ENCODE measurements at regions not wholly inside any gene's neighbourhood (a gene's known extent, or its start where the extent isn't known, plus 50 kb on each side); places are given as distances from the start of the nearest gene placed in this dataset.
"Not testable (repeated sequence)": the region's sequence is repeated elsewhere in the genome, so short reads cannot be mapped to it uniquely, and the experiment has no call there.

DNA sequence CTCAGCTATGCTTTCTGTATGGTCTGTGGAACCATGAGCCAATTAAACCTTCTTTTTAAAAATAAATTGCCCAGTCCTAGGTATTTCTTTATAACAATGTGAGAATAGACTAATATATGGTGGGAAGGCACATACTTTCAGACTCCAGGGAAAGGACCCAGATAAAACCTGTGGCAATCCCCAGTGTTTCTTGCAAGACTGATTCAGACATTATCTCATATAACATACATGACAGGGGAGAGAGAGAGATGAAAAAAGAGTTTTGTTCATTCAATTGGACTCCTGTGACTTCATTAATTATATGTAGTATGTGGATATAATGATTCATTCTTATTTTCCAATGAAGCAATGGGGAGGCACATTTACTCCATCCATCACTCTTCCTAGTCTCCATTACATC lies 291.4 kb upstream of the PRKX start:
- no peak overlapping the region for H3K27ac Mint-ChIP-seq
- no peak for ATAC-seq (replicated peaks in 1 of 2)
- H3K4me3 Mint-ChIP-seq, result no peak overlapping the region
- no peaks in the 10 kb centered on the region for H3K36me3 Mint-ChIP-seq (ENCODE audit: insufficient read depth in 2 of 2)
- H3K4me1 Mint-ChIP-seq (ENCODE audit: low read depth), result no peaks in the 10 kb centered on the region
- H3K27me3 Mint-ChIP-seq (ENCODE audit: low read depth), result no peaks in the 10 kb centered on the region
- DNase-seq, result no peak
- H3K9me3 Mint-ChIP-seq, result peaks cover 0 to 2% of the 10 kb centered on the region in 2 donors

DNA sequence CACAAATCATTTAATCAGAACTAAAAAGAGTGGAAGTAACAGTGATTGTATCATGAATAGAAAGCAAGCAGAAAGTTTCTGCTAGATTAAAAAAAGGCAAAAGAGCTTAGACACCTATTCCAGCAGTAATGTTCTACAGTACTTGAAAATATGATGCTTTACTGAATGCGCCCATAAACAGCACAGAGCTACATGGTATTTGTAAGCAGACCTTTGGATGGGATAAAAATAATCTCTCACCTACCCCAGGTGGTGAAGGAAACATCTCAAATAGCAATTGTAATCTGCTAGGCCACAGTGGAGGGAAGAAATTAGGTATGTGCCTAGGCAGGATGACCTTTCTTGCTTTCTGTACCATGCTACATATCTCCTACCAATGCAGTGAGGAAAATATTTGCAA lies 280.9 kb upstream of the PRKX start:
- Mint-ChIP-seq H3K27me3 (ENCODE audit: low read depth) (no peaks in the 10 kb centered on the region), H3K4me1 (ENCODE audit: low read depth) (no peaks in the 10 kb centered on the region), H3K36me3 (ENCODE audit: insufficient read depth in 2 of 2) (no peaks in the 10 kb centered on the region), H3K27ac (no peak overlapping the region), H3K4me3 (no peak overlapping the region), H3K9me3 (peaks cover 0 to 6% of the 10 kb centered on the region in 2 donors)
- ATAC-seq (replicated peaks in 1 of 2) (peak in 1 of 2 donors; percentile 65), DNase-seq (no peak)

DNA sequence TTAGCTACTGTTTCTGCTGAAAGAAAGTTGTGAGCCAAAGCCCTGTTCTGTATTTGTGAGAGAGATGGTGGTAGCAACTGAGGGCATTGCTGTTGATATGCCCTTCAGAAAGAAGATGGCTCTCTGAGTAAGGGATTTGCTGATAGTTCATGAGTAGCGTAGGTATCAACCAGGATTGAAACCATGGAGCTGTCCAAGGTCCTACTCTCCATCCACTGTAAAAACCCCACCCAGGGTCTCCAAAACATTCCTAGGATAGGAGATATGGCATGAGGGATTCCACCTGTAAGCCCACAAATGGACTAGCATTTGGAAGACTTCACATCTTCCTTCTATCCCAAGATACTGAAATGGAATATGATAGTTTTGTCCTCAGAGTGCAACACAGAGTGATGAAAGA lies 277.1 kb upstream of the PRKX start:
- ATAC-seq (replicated peaks in 1 of 2), result no peak
- no peaks in the 10 kb centered on the region for H3K36me3 Mint-ChIP-seq (ENCODE audit: insufficient read depth in 2 of 2)
- H3K27ac Mint-ChIP-seq, result no peak overlapping the region
- DNase-seq, result no peak
- no peaks in the 10 kb centered on the region for H3K4me1 Mint-ChIP-seq (ENCODE audit: low read depth)
- no peak overlapping the region for H3K4me3 Mint-ChIP-seq
- no peaks in the 10 kb centered on the region for H3K27me3 Mint-ChIP-seq (ENCODE audit: low read depth)
- H3K9me3 Mint-ChIP-seq, result peaks cover 0 to 6% of the 10 kb centered on the region in 2 donors

DNA sequence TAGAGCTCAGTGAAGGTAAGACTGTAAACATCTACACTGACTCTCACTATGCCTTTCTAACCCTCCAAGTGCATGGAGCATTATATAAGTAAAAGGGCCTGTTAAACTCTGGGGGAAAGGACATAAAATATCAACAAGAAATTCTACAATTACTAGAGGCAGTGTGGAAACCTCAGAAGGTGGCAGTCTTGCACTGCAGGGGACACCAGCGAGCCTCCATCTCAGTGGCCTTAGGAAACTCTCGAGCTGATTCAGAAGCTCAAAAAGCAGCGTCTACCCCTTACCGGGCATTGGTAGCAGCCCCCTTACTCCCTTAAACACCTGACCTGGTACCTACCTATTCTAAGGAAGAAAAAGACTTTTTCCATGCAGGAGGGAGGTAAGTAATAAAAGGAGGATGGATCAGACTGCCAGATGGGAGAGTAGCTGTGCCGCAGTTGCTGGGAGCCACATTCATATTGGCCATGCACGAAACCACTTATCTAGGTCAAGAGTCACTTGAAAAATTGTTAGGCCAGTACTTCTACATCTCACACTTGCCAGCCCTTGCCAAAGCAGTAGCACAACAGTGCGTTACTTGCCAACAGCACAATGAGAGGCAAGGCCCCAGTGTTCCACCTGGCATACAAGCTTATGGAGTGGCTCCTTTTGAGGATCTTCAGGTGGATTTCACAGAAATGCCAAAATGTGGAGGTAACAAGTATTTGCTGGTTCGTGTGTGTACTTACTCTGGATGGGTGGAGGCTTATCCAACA lies 258.8 kb upstream of the PRKX start:
- not testable (repeated sequence) for H3K4me3 Mint-ChIP-seq; H3K4me1 Mint-ChIP-seq (ENCODE audit: low read depth); DNase-seq; H3K27me3 Mint-ChIP-seq (ENCODE audit: low read depth); H3K27ac Mint-ChIP-seq; ATAC-seq (replicated peaks in 1 of 2); H3K36me3 Mint-ChIP-seq (ENCODE audit: insufficient read depth in 2 of 2); H3K9me3 Mint-ChIP-seq

DNA sequence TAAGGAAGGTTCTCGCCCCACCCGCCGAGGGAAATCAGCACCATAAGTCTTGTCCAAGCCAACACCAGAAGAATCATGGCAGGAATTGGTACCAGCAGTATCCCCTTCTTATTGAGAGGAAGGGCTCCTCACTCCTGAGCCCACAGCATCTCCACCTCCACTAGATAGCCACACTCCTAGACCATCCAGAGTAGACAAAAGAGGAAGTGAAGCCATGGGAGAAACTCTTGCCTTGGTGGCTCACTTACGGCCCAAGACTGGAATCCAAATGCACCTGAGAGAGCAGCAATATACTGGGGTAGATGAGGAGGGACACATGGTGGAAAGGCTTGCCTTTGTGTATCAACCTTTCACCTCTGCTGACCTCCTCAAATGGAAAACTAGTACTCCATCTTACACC lies 255.3 kb upstream of the PRKX start:
- no peak for DNase-seq
- H3K4me3 Mint-ChIP-seq, result no peak overlapping the region
- no peaks in the 10 kb centered on the region for H3K9me3 Mint-ChIP-seq
- H3K27ac Mint-ChIP-seq, result no peak overlapping the region
- peaks cover 7% of the 10 kb centered on the region for H3K27me3 Mint-ChIP-seq (ENCODE audit: low read depth)
- no peak for ATAC-seq (replicated peaks in 1 of 2)
- no peaks in the 10 kb centered on the region for H3K36me3 Mint-ChIP-seq (ENCODE audit: insufficient read depth in 2 of 2)
- no peaks in the 10 kb centered on the region for H3K4me1 Mint-ChIP-seq (ENCODE audit: low read depth)

DNA sequence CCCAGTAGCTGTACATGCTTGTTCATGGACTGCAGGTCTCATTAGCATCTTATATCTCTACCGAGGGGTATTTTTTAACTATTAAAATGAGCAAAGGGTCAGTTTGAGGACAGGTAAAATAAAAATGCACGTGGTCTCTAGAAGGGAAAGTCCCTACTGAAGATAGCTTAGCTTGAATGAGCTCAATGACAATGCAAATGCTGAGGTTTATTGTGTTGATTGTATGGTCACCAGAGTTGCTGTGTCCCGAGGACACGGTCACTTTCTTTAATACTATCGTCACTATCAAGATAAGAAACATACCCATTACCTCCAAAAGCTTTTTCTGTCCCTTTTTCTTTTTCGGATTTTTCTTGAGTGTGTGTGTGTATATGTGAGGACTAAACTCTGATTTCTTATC lies 250.5 kb upstream of the PRKX start:
- ATAC-seq (replicated peaks in 1 of 2), result no peak
- peaks cover 8% of the 10 kb centered on the region for H3K4me1 Mint-ChIP-seq (ENCODE audit: low read depth)
- no peak for DNase-seq
- H3K36me3 Mint-ChIP-seq (ENCODE audit: insufficient read depth in 2 of 2), result no peaks in the 10 kb centered on the region
- H3K27me3 Mint-ChIP-seq (ENCODE audit: low read depth), result peaks cover 41% of the 10 kb centered on the region
- no peaks in the 10 kb centered on the region for H3K9me3 Mint-ChIP-seq
- H3K4me3 Mint-ChIP-seq, result no peak overlapping the region
- H3K27ac Mint-ChIP-seq, result no peak overlapping the region

DNA sequence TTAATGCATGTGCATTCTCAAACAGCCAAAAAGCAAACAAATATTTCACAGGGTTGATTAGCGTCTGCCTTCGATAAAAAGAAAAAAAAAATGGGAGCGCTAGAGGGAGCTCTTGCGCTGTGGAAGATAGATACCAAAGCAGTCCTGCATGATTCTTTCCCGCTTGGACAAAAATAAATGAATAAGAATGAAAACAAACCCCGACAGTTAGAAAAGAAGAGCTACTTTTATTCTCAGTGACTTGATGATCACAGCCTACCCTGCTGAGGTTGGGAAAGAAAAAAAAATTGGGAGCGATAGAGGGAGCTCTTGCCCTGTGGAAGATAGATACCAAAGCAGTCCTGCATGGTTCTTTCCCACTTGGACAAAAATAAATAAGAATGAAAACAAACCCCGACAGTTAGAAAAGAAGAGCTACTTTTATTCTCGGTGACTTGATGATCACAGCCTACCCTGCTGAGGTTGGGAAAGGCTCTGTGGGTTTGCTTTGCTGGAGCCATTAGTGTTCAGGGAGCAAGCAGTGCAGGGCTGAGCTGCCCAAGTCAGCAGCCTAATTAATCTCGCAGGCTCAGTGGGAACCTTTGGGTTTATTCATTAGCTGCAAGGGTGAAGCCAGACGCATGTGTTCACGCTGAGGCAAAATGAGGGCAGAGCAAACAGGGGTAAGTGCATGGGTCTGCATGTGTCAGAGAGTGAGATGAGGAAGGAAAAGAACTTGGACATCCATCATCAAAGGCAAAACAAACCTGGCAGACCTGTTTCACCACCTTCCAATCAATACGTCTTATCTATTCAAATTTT lies 249.3 kb upstream of the PRKX start:
- no peaks in the 10 kb centered on the region for H3K9me3 Mint-ChIP-seq
- DNase-seq, result peak in 1 of 2 donors; percentile 2
- peaks cover 8% of the 10 kb centered on the region for H3K4me1 Mint-ChIP-seq (ENCODE audit: low read depth)
- H3K27me3 Mint-ChIP-seq (ENCODE audit: low read depth), result peaks cover 41% of the 10 kb centered on the region
- peak in 1 of 2 donors; percentile 7 for ATAC-seq (replicated peaks in 1 of 2)
- peak overlapping the region in 1 of 2 donors; percentile 7 for H3K4me3 Mint-ChIP-seq
- no peaks in the 10 kb centered on the region for H3K36me3 Mint-ChIP-seq (ENCODE audit: insufficient read depth in 2 of 2)
- H3K27ac Mint-ChIP-seq, result no peak overlapping the region

DNA sequence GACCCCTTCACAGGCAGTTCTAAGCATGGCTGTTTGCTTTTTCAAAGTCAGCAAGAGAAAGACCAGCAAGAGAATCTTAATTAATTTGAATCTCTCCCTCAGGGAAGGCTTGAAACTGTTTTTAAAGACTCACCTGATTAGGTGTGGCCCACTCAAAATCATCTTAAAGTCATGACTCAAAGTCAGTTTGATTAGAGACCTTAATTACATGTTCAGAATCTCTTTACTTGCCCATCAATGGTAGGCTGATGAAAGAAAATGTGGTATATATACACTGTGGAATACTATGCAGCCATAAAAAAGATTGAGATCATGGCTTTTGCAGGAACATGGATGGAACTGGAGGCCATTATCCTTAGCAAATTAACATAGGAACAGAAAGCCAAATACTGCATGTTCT lies 247.5 kb upstream of the PRKX start:
- H3K27ac Mint-ChIP-seq, result no peak overlapping the region

DNA sequence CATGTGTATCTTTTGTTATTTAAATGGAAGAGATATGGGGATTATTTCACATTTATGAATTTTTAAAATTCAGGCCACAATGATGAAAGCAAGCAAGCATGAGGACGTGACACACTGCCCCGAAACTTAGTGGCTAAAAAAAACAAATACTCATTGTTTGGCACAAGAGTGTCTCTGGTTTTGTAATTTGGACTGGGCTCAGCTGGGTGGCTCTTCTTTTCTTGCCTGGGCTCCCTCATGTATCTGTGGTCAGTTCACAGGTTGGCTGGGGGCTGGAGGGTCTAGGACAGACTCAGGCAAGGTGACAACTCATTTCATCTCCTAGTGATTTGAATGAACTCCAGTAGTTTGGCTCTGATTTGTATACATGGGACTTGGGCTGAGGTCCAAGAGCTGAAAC lies 238.4 kb upstream of the PRKX start:
- no peak for DNase-seq
- Mint-ChIP-seq H3K9me3 (peaks cover 0 to 2% of the 10 kb centered on the region in 2 donors), H3K36me3 (ENCODE audit: insufficient read depth in 2 of 2) (peaks cover 0 to 1% of the 10 kb centered on the region in 2 donors), H3K27me3 (ENCODE audit: low read depth) (peaks cover 4% of the 10 kb centered on the region), H3K4me1 (ENCODE audit: low read depth) (no peaks in the 10 kb centered on the region), H3K4me3 (no peak overlapping the region), H3K27ac (no peak overlapping the region)
- no peak for ATAC-seq (replicated peaks in 1 of 2)

More for the DNA sequence above, 247.5 kb upstream of the PRKX start:
- H3K9me3 Mint-ChIP-seq, result no peaks in the 10 kb centered on the region
- H3K4me3 Mint-ChIP-seq, result no peak overlapping the region
- H3K27me3 Mint-ChIP-seq (ENCODE audit: low read depth), result peaks cover 41% of the 10 kb centered on the region
- H3K4me1 Mint-ChIP-seq (ENCODE audit: low read depth), result peaks cover 8% of the 10 kb centered on the region
- ATAC-seq (replicated peaks in 1 of 2), result no peak
- H3K36me3 Mint-ChIP-seq (ENCODE audit: insufficient read depth in 2 of 2), result no peaks in the 10 kb centered on the region
- no peak for DNase-seq

DNA sequence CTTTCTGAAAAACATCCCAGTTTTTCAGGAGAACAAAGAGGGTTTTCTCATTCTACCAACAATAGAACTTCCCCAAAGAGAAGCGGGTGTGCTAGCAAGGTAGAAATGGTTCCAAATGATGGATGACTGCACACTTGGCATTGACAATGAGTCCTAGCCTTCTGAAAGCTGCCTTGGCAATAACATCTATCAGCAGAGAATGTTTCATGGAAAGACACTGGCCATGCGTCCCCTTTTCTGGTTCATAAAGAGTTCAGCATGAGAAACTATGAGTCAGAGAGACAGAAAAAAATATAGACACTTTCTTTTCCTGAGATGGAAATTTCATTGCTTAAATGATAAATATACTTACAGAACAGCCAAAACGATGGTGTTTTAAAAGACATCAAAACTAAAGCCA lies 236.9 kb upstream of the PRKX start:
- DNase-seq (no peak), ATAC-seq (replicated peaks in 1 of 2) (no peak)
- no peaks in the 10 kb centered on the region for H3K4me1 Mint-ChIP-seq (ENCODE audit: low read depth)
- H3K27me3 Mint-ChIP-seq (ENCODE audit: low read depth), result peaks cover 4% of the 10 kb centered on the region
- H3K36me3 Mint-ChIP-seq (ENCODE audit: insufficient read depth in 2 of 2), result peaks cover 0 to 1% of the 10 kb centered on the region in 2 donors
- H3K27ac Mint-ChIP-seq, result no peak overlapping the region
- H3K9me3 Mint-ChIP-seq, result peaks cover 0 to 2% of the 10 kb centered on the region in 2 donors
- no peak overlapping the region for H3K4me3 Mint-ChIP-seq

DNA sequence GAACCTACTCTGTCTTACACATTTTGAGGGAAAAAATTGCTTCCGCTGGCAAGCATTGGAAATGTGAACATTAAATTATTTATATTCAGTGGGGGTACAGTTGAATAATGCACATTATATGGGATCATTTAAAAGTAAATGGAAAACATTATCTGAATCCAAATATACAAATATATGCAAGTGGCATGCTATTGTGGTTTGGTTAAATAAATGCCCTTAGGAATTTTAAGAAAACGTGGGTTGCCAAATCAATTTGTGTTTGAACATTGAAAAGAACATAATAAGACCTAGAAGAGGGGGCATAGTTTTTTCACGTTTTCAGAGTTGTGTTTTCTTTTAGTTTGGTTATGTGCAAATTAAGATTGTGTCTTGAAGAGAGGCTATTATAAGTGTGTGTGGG lies 230.5 kb upstream of the PRKX start:
- H3K9me3 Mint-ChIP-seq, result no peaks in the 10 kb centered on the region
- peaks cover 24% of the 10 kb centered on the region for H3K27me3 Mint-ChIP-seq (ENCODE audit: low read depth)
- H3K36me3 Mint-ChIP-seq (ENCODE audit: insufficient read depth in 2 of 2), result no peaks in the 10 kb centered on the region
- no peak overlapping the region for H3K4me3 Mint-ChIP-seq
- no peak for DNase-seq
- H3K27ac Mint-ChIP-seq, result no peak overlapping the region
- no peaks in the 10 kb centered on the region for H3K4me1 Mint-ChIP-seq (ENCODE audit: low read depth)
- no peak for ATAC-seq (replicated peaks in 1 of 2)

DNA sequence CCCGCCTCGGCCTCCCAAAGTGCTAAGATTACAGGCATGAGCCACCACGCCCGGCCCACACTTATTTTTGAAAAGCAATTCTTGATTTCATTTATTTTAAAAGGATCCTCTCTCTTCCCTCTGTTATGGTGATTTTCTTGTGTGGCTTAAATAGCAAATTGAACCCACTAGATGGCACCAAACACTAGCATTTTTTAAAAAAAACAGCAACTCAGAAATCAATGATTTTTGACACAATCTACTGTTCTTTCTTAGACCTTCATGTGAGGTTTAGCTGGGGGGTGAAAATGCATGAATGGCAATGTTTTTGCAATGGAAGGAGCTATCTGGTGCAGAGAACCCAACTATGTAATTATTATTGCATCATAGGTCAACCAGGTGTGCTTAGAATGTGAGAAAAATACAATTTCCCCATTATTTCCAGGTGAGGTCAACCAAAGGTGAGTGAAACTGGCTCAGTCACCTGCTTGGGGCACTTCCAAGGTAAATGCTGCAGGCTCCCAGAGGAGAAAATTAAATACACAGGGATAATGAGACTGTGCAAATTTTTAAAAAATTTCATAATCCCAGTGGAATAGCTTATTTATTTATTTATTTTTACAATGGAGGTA lies 226.7 kb upstream of the PRKX start:
- no peak overlapping the region for H3K4me3 Mint-ChIP-seq
- H3K4me1 Mint-ChIP-seq (ENCODE audit: low read depth), result no peaks in the 10 kb centered on the region
- ATAC-seq (replicated peaks in 1 of 2) (no peak), DNase-seq (no peak)
- no peak overlapping the region for H3K27ac Mint-ChIP-seq
- peaks cover 24% of the 10 kb centered on the region for H3K27me3 Mint-ChIP-seq (ENCODE audit: low read depth)
- no peaks in the 10 kb centered on the region for H3K9me3 Mint-ChIP-seq
- no peaks in the 10 kb centered on the region for H3K36me3 Mint-ChIP-seq (ENCODE audit: insufficient read depth in 2 of 2)

DNA sequence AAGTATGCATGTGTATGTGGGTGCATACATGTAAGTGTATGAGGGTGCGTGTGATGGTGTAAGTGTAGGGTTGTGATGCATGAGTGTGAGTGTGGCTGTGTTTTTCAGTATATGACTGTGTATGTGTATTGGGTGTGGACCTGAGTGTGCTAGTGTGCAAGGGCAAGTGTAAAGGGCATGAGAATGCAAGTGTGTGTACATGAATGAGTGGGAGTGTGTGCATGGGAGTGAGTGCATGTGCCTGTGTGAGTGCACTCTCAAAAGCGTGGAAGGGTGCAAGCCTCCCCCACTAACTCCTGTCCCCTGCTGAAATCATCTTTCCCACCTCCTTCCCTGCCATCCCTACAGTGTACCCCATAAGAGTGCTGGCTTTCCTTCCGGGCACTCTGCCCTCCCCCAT lies 225.1 kb upstream of the PRKX start:
- H3K4me1 Mint-ChIP-seq (ENCODE audit: low read depth), result no peaks in the 10 kb centered on the region
- H3K27me3 Mint-ChIP-seq (ENCODE audit: low read depth), result peaks cover 24% of the 10 kb centered on the region
- DNase-seq (no peak), ATAC-seq (replicated peaks in 1 of 2) (no peak)
- H3K9me3 Mint-ChIP-seq, result no peaks in the 10 kb centered on the region
- no peak overlapping the region for H3K4me3 Mint-ChIP-seq
- H3K27ac Mint-ChIP-seq, result no peak overlapping the region
- H3K36me3 Mint-ChIP-seq (ENCODE audit: insufficient read depth in 2 of 2), result no peaks in the 10 kb centered on the region
